Left ventricle myocardium inferior (tissue), 1 donor: ENCODE measurements at regions not wholly inside any gene's neighbourhood (a gene's known extent, or its start where the extent isn't known, plus 50 kb on each side); places are given as distances from the start of the nearest gene placed in this dataset.
"Not testable (repeated sequence)": the region's sequence is repeated elsewhere in the genome, so short reads cannot be mapped to it uniquely, and the experiment has no call there.

Experiments used
- DNase-seq: peaks from one replicate; pipeline ENCODE4 v3.0.0-alpha.2; 2020
- H3K27ac ChIP-seq: fragments of 200-600 bp; replicated peaks from 2 replicates; pipeline ENCODE4 v1.8.0; 2021
- H3K27me3 ChIP-seq: fragments of 200-600 bp; 2 replicates; pipeline ENCODE4 v1.8.0; 2021; ENCODE audit warnings: low read depth
- H3K36me3 ChIP-seq: fragments of 200-600 bp; 2 replicates; pipeline ENCODE4 v1.8.0; 2021
- H3K4me1 ChIP-seq: fragments of 200-600 bp; 2 replicates; pipeline ENCODE4 v1.8.0; 2021
- H3K4me3 ChIP-seq: fragments of 200-600 bp; 2 replicates; pipeline ENCODE4 v1.8.0; 2021; ENCODE audit warnings: mild to moderate bottlenecking, moderate library complexity
- H3K9me3 ChIP-seq: fragments of 200-600 bp; replicated peaks from 2 replicates; pipeline ENCODE4 v1.8.0; 2021
- intact Hi-C: fragments of 100-400 bp; cut with micrococcal nuclease; formaldehyde crosslinking; loops from one replicate; pipeline ENCODE4 v1.11.0; 2022
- TF ChIP-seq, protein P1 (sequence below): fragments of 200-600 bp; IDR thresholded peaks from 2 replicates; pipeline ENCODE4 v1.8.0; 2021; ENCODE audit warnings: antibody characterized with exemption, mild to moderate bottlenecking, borderline replicate concordance
- donor health status: DM: no; HTN: yes; CAD: no; lungs with severe emphysema.

DNA sequence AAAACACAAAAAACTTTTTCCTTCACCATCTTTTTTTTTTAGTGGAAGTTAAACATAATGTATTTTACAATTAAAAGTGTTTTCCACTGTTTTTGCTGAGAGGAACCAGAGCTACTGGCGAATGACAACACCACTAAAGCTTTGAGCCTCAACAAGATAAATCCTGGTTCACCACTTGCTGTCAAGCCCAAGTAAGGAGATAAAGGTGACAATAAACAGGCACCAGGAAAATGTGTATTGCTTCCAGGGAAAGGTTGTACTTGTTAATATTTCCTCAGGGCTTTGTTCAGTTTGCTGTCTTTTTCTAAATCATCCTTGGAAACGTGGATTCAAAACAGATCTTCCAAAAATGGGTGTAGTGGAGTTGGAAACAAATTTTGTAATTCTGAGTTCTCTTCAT, 109.9 kb upstream of the ANKRD30A start:
- TF ChIP-seq, protein P1, sequence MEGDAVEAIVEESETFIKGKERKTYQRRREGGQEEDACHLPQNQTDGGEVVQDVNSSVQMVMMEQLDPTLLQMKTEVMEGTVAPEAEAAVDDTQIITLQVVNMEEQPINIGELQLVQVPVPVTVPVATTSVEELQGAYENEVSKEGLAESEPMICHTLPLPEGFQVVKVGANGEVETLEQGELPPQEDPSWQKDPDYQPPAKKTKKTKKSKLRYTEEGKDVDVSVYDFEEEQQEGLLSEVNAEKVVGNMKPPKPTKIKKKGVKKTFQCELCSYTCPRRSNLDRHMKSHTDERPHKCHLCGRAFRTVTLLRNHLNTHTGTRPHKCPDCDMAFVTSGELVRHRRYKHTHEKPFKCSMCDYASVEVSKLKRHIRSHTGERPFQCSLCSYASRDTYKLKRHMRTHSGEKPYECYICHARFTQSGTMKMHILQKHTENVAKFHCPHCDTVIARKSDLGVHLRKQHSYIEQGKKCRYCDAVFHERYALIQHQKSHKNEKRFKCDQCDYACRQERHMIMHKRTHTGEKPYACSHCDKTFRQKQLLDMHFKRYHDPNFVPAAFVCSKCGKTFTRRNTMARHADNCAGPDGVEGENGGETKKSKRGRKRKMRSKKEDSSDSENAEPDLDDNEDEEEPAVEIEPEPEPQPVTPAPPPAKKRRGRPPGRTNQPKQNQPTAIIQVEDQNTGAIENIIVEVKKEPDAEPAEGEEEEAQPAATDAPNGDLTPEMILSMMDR, result no peak
- H3K9me3 ChIP-seq, result no peaks in the 10 kb centered on the region
- DNase-seq, result no peak
- intact Hi-C loops, result no loop called here
- no peaks in the 10 kb centered on the region for H3K27me3 ChIP-seq
- H3K36me3 ChIP-seq, result no peaks in the 10 kb centered on the region
- H3K27ac ChIP-seq, result no peak overlapping the region
- no peaks in the 10 kb centered on the region for H3K4me1 ChIP-seq
- no peak overlapping the region for H3K4me3 ChIP-seq

DNA sequence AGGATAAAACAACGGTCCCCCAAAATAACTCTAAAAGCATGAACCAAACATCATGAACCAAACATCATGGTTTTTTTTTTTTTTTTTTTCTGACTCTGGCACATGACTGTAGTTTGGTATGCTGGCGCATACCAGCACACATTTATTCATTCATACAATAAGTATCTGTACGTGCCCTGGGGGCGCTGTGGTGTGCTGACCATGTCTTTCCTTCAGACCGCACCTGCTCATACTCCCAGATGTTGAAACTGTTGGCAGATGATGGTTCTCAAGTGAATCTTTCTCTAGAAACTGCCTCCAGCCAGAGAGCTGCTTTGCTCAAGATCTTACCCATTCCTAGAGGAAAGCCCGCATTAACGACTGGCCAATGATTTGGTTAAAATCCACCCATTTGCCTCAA, 114.7 kb upstream of the ANKRD30A start:
- no peaks in the 10 kb centered on the region for H3K4me1 ChIP-seq
- H3K36me3 ChIP-seq, result no peaks in the 10 kb centered on the region
- no peak overlapping the region for H3K27ac ChIP-seq
- no peaks in the 10 kb centered on the region for H3K9me3 ChIP-seq
- no peak for DNase-seq
- peaks cover 4% of the 10 kb centered on the region for H3K27me3 ChIP-seq
- no peak overlapping the region for H3K4me3 ChIP-seq
- TF ChIP-seq, protein P1, result no peak
- intact Hi-C loops, result no loop called here

DNA sequence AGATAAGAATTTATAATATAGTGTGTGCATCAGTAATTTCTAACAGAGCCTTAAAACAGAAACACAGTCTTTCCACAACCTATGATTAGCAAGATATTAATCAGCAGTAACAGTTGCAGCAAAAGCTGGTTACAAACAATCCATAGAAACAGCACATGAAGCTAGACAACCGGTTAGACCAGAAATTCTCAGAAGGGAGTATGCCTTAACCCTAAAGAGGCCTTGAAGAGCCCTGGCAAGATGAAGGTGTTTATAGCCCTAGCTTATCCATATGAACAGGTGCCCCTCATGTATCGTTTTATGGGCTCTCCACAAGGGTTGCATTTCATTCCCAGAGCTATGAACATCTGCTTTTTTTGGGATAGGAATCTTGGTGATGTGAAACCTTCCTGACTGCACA, 117.1 kb upstream of the ANKRD30A start:
- H3K4me3 ChIP-seq, intact Hi-C loops, H3K36me3 ChIP-seq, H3K27ac ChIP-seq, H3K9me3 ChIP-seq, H3K4me1 ChIP-seq, DNase-seq: not testable (repeated sequence)
- peaks cover 10% of the 10 kb centered on the region for H3K27me3 ChIP-seq

DNA sequence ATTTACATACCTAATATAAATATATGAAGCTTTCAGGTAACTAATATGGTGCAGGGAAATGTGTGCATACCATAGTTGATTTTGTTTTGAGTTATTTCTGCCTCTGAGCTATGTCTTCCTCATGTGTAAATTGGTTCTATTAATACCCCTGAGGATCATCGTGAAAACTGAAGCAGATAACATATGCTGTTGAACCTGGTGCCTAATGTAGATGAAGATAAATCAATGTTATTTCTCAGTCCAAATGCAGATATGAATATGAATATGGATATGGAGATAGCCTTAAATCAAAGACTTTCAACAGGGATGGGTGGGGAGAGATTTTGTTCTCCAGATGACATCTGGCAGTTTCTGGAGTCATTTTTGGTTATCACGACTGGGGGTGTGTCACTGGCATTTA, 122.3 kb upstream of the ANKRD30A start:
- H3K4me1 ChIP-seq, result no peaks in the 10 kb centered on the region
- peaks cover 10% of the 10 kb centered on the region for H3K27me3 ChIP-seq
- no peak overlapping the region for H3K4me3 ChIP-seq
- H3K36me3 ChIP-seq, result no peaks in the 10 kb centered on the region
- intact Hi-C loops, result no loop called here
- H3K9me3 ChIP-seq, result no peaks in the 10 kb centered on the region
- DNase-seq, result no peak
- no peak overlapping the region for H3K27ac ChIP-seq
- TF ChIP-seq, protein P1, result no peak

DNA sequence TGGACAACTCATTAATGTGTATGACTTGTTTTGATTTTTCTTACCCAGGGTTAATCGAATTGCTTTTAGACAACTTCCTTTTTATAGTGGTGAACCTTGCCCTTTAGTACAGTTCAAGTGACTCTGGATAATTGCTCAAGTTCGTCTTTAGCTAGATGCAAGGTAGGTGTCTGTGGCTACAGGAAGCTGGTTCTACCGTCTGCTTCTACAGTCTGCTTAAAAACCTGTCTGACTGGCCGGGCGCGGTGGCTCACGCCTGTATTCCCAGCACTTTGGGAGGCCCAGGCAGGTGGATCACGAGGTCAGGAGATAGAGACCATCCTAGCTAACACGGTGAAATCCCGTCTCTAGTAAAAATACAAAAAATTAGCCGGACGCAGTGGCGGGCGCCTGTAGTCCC, 129.6 kb upstream of the ANKRD30A start:
- H3K9me3 ChIP-seq, intact Hi-C loops, H3K4me3 ChIP-seq, H3K27ac ChIP-seq, DNase-seq, H3K4me1 ChIP-seq, H3K27me3 ChIP-seq, H3K36me3 ChIP-seq: not testable (repeated sequence)

DNA sequence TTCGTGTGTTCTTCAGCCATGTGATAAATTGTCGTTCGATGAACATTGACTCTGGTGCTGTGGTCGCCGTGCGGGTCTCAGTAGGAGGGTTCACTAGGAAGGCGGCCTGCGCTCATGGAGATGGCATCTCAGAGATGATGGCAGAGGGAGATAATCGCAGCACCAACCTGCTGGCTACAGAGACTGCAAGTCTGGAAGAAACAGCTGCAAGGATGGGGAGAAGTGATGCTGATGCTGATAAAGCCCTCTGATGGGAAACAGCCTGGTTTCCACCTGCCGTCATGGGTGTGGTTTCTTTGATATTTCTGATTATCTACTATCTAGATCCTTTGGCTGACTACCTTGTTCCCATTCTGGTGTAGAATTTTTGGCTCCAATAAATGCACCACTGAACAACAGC, 130.5 kb upstream of the ANKRD30A start:
- DNase-seq, result no peak
- no peak overlapping the region for H3K4me3 ChIP-seq
- TF ChIP-seq, protein P1, result no peak
- intact Hi-C loops, result no loop called here
- no peaks in the 10 kb centered on the region for H3K36me3 ChIP-seq
- H3K4me1 ChIP-seq, result no peaks in the 10 kb centered on the region
- H3K9me3 ChIP-seq, result no peaks in the 10 kb centered on the region
- no peaks in the 10 kb centered on the region for H3K27me3 ChIP-seq
- no peak overlapping the region for H3K27ac ChIP-seq

DNA sequence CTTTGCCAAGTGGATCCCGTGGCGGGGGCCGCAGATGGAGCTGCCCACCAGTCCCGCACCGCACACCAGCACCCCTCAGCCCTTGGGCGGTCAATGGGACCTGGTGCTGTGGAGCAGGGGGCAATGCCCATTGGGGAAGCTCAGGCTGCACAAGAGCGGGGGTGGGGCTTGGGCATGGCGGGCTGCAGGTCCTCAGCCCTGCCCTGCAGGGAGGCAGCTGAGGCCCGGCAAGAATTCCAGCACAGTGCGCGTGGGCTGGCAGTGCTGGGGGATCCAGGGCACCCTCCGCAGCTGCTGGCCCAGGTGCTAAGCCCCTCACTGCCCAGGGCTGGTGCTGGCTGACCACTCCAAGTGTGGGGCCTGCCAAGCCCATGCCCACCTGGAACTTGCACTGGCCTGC, 136.2 kb upstream of the ANKRD30A start:
- TF ChIP-seq, protein P1, result no peak
- intact Hi-C loops, result no loop called here
- no peaks in the 10 kb centered on the region for H3K4me1 ChIP-seq
- H3K27ac ChIP-seq, result no peak overlapping the region
- H3K4me3 ChIP-seq, result no peak overlapping the region
- H3K36me3 ChIP-seq, result no peaks in the 10 kb centered on the region
- no peak for DNase-seq
- H3K27me3 ChIP-seq, result no peaks in the 10 kb centered on the region
- H3K9me3 ChIP-seq, result peaks cover 13% of the 10 kb centered on the region
